ENCODE measurements at regions not wholly inside any gene's neighbourhood (a gene's known extent, or its start where the extent isn't known, plus 50 kb on each side); places are given as distances from the start of the nearest gene placed in this dataset.

- intact Hi-C loops (cut with DNase I): no loop called here
- no peaks in the 10 kb centered on the region for H3K9me3 ChIP-seq (ENCODE audit: control insufficient read depth, low read length)
- no peaks in the 10 kb centered on the region for H3K27me3 ChIP-seq (ENCODE audit: control insufficient read depth in 1 of 2, insufficient read depth in 2 of 2, low read length in 1 of 2)
- 90 to 97% methylated on average over 2 of the region's 2 CpGs for WGBS, 2 donors
- DNase-seq (no peak), ATAC-seq (ENCODE audit: low FRiP score) (no peak)
- H3K36me3 ChIP-seq (ENCODE audit: control insufficient read depth in 1 of 2, insufficient read depth in 2 of 2, low read length in 1 of 2): no peaks in the 10 kb centered on the region
- no peak overlapping the region for H3K4me3 ChIP-seq (ENCODE audit: low read length in 2 of 2)
- H3K4me1 ChIP-seq (ENCODE audit: control insufficient read depth in 1 of 2, insufficient read depth in 2 of 2, low read length in 2 of 2): no peaks in the 10 kb centered on the region
- H3K27ac ChIP-seq (ENCODE audit: low read depth in 1 of 2, low read length in 2 of 2): no peak overlapping the region
These were observed 205.0 kb downstream of the TMX3 start for GRCh38 chr18:68509902-68510301.

GRCh38 chr18:68507781-68508180 lies 207.1 kb downstream of the TMX3 start:
- WGBS, 2 donors: 16 to 18% methylated on average over 2 of the region's 2 CpGs
- peak; percentile 22 for ATAC-seq (ENCODE audit: low FRiP score)
- H3K36me3 ChIP-seq (ENCODE audit: control insufficient read depth in 1 of 2, insufficient read depth in 2 of 2, low read length in 1 of 2): no peaks in the 10 kb centered on the region
- intact Hi-C loops (cut with DNase I): no loop called here
- no peak overlapping the region for H3K27ac ChIP-seq (ENCODE audit: low read depth in 1 of 2, low read length in 2 of 2)
- H3K4me1 ChIP-seq (ENCODE audit: control insufficient read depth in 1 of 2, insufficient read depth in 2 of 2, low read length in 2 of 2): no peaks in the 10 kb centered on the region
- H3K4me3 ChIP-seq (ENCODE audit: low read length in 2 of 2): no peak overlapping the region
- no peaks in the 10 kb centered on the region for H3K9me3 ChIP-seq (ENCODE audit: control insufficient read depth, low read length)
- no peaks in the 10 kb centered on the region for H3K27me3 ChIP-seq (ENCODE audit: control insufficient read depth in 1 of 2, insufficient read depth in 2 of 2, low read length in 1 of 2)
- DNase-seq: no peak

- Histone ChIP-seq H3K27ac (ENCODE audit: low read depth in 1 of 2, low read length in 2 of 2) (no peak overlapping the region), H3K9me3 (ENCODE audit: control insufficient read depth, low read length) (no peaks in the 10 kb centered on the region), H3K27me3 (ENCODE audit: control insufficient read depth in 1 of 2, insufficient read depth in 2 of 2, low read length in 1 of 2) (no peaks in the 10 kb centered on the region), H3K4me1 (ENCODE audit: control insufficient read depth in 1 of 2, insufficient read depth in 2 of 2, low read length in 2 of 2) (no peaks in the 10 kb centered on the region), H3K36me3 (ENCODE audit: control insufficient read depth in 1 of 2, insufficient read depth in 2 of 2, low read length in 1 of 2) (no peaks in the 10 kb centered on the region), H3K4me3 (ENCODE audit: low read length in 2 of 2) (no peak overlapping the region)
- WGBS, 2 donors: 92 to 93% methylated on average over 3 of the region's 3 CpGs
- DNase-seq (no peak), ATAC-seq (ENCODE audit: low FRiP score) (no peak)
- intact Hi-C loops (cut with DNase I): no loop called here
These were observed 209.7 kb downstream of the TMX3 start for GRCh38 chr18:68505178-68505574.

- Histone ChIP-seq H3K27me3 (ENCODE audit: control insufficient read depth in 1 of 2, insufficient read depth in 2 of 2, low read length in 1 of 2) (no peaks in the 10 kb centered on the region), H3K4me1 (ENCODE audit: control insufficient read depth in 1 of 2, insufficient read depth in 2 of 2, low read length in 2 of 2) (no peaks in the 10 kb centered on the region), H3K27ac (ENCODE audit: low read depth in 1 of 2, low read length in 2 of 2) (no peak overlapping the region), H3K36me3 (ENCODE audit: control insufficient read depth in 1 of 2, insufficient read depth in 2 of 2, low read length in 1 of 2) (no peaks in the 10 kb centered on the region), H3K9me3 (ENCODE audit: control insufficient read depth, low read length) (no peaks in the 10 kb centered on the region), H3K4me3 (ENCODE audit: low read length in 2 of 2) (no peak overlapping the region)
- intact Hi-C loops (cut with DNase I): no loop called here
- ATAC-seq (ENCODE audit: low FRiP score): no peak
- WGBS, 2 donors: 78 to 84% methylated on average over 2 of the region's 2 CpGs
- DNase-seq: no peak
These were observed 210.3 kb downstream of the TMX3 start for GRCh38 chr18:68504441-68505177.

GRCh38 chr18:68500556-68500955 lies 214.4 kb downstream of the TMX3 start:
- Histone ChIP-seq H3K36me3 (ENCODE audit: control insufficient read depth in 1 of 2, insufficient read depth in 2 of 2, low read length in 1 of 2) (no peaks in the 10 kb centered on the region), H3K9me3 (ENCODE audit: control insufficient read depth, low read length) (no peaks in the 10 kb centered on the region), H3K4me3 (ENCODE audit: low read length in 2 of 2) (no peak overlapping the region), H3K4me1 (ENCODE audit: control insufficient read depth in 1 of 2, insufficient read depth in 2 of 2, low read length in 2 of 2) (no peaks in the 10 kb centered on the region), H3K27ac (ENCODE audit: low read depth in 1 of 2, low read length in 2 of 2) (no peak overlapping the region), H3K27me3 (ENCODE audit: control insufficient read depth in 1 of 2, insufficient read depth in 2 of 2, low read length in 1 of 2) (no peaks in the 10 kb centered on the region)
- no peak for ATAC-seq (ENCODE audit: low FRiP score)
- no peak for DNase-seq
- intact Hi-C loops (cut with DNase I): no loop called here
- WGBS, 2 donors: 73 to 80% methylated on average over 4 of the region's 4 CpGs

GRCh38 chr18:68499141-68499540 lies 215.8 kb downstream of the TMX3 start:
- WGBS, 2 donors: 95 to 98% methylated on average over 2 of the region's 2 CpGs
- H3K27ac ChIP-seq (ENCODE audit: low read depth in 1 of 2, low read length in 2 of 2): no peak overlapping the region

GRCh38 chr18:68498636-68499035 lies 216.3 kb downstream of the TMX3 start:
- WGBS, 2 donors: 95 to 100% methylated on average over 1 of the region's 1 CpG

More at GRCh38 chr18:68499141-68499540, 215.8 kb downstream of the TMX3 start:
- Histone ChIP-seq H3K36me3 (ENCODE audit: control insufficient read depth in 1 of 2, insufficient read depth in 2 of 2, low read length in 1 of 2) (no peaks in the 10 kb centered on the region), H3K4me3 (ENCODE audit: low read length in 2 of 2) (no peak overlapping the region), H3K27me3 (ENCODE audit: control insufficient read depth in 1 of 2, insufficient read depth in 2 of 2, low read length in 1 of 2) (no peaks in the 10 kb centered on the region), H3K4me1 (ENCODE audit: control insufficient read depth in 1 of 2, insufficient read depth in 2 of 2, low read length in 2 of 2) (peaks cover 0 to 2% of the 10 kb centered on the region in 2 donors), H3K9me3 (ENCODE audit: control insufficient read depth, low read length) (no peaks in the 10 kb centered on the region)
- no peak for ATAC-seq (ENCODE audit: low FRiP score)
- intact Hi-C loops (cut with DNase I): no loop called here
- no peak for DNase-seq

GRCh38 chr18:68498185-68498584 lies 216.7 kb downstream of the TMX3 start:
- intact Hi-C loops (cut with DNase I): no loop called here
- Histone ChIP-seq H3K27me3 (ENCODE audit: control insufficient read depth in 1 of 2, insufficient read depth in 2 of 2, low read length in 1 of 2) (no peaks in the 10 kb centered on the region), H3K27ac (ENCODE audit: low read depth in 1 of 2, low read length in 2 of 2) (no peak overlapping the region), H3K4me1 (ENCODE audit: control insufficient read depth in 1 of 2, insufficient read depth in 2 of 2, low read length in 2 of 2) (peaks cover 0 to 2% of the 10 kb centered on the region in 2 donors), H3K9me3 (ENCODE audit: control insufficient read depth, low read length) (no peaks in the 10 kb centered on the region), H3K36me3 (ENCODE audit: control insufficient read depth in 1 of 2, insufficient read depth in 2 of 2, low read length in 1 of 2) (no peaks in the 10 kb centered on the region), H3K4me3 (ENCODE audit: low read length in 2 of 2) (no peak overlapping the region)
- ATAC-seq (ENCODE audit: low FRiP score) (no peak), DNase-seq (no peak)
- WGBS, 2 donors: 93 to 100% methylated on average over 1 of the region's 1 CpG

More at GRCh38 chr18:68498636-68499035, 216.3 kb downstream of the TMX3 start:
- Histone ChIP-seq H3K9me3 (ENCODE audit: control insufficient read depth, low read length) (no peaks in the 10 kb centered on the region), H3K36me3 (ENCODE audit: control insufficient read depth in 1 of 2, insufficient read depth in 2 of 2, low read length in 1 of 2) (no peaks in the 10 kb centered on the region), H3K27ac (ENCODE audit: low read depth in 1 of 2, low read length in 2 of 2) (no peak overlapping the region), H3K27me3 (ENCODE audit: control insufficient read depth in 1 of 2, insufficient read depth in 2 of 2, low read length in 1 of 2) (no peaks in the 10 kb centered on the region), H3K4me3 (ENCODE audit: low read length in 2 of 2) (no peak overlapping the region), H3K4me1 (ENCODE audit: control insufficient read depth in 1 of 2, insufficient read depth in 2 of 2, low read length in 2 of 2) (peaks cover 0 to 2% of the 10 kb centered on the region in 2 donors)
- no peak for ATAC-seq (ENCODE audit: low FRiP score)
- intact Hi-C loops (cut with DNase I): no loop called here
- DNase-seq: no peak

GRCh38 chr18:68494802-68495581 lies 219.9 kb downstream of the TMX3 start:
- no peaks in the 10 kb centered on the region for H3K27me3 ChIP-seq (ENCODE audit: control insufficient read depth in 1 of 2, insufficient read depth in 2 of 2, low read length in 1 of 2)
- no peaks in the 10 kb centered on the region for H3K36me3 ChIP-seq (ENCODE audit: control insufficient read depth in 1 of 2, insufficient read depth in 2 of 2, low read length in 1 of 2)
- peaks cover 0 to 2% of the 10 kb centered on the region in 2 donors for H3K4me1 ChIP-seq (ENCODE audit: control insufficient read depth in 1 of 2, insufficient read depth in 2 of 2, low read length in 2 of 2)
- peak; percentile 53 for ATAC-seq (ENCODE audit: low FRiP score)
- no peak overlapping the region for H3K4me3 ChIP-seq (ENCODE audit: low read length in 2 of 2)
- intact Hi-C loops (cut with DNase I): no loop called here
- DNase-seq: no peak
- WGBS, 2 donors: 23 to 30% methylated on average over 3 of the region's 3 CpGs
- peak overlapping the region; percentile 33 to 36 for H3K27ac ChIP-seq (ENCODE audit: low read depth in 1 of 2, low read length in 2 of 2)
- no peaks in the 10 kb centered on the region for H3K9me3 ChIP-seq (ENCODE audit: control insufficient read depth, low read length)

All from aorta (tissue), 5 donors.